Vagina (tissue), 2 donors: ENCODE measurements at regions not wholly inside any gene's neighbourhood (a gene's known extent, or its start where the extent isn't known, plus 50 kb on each side); places are given as distances from the start of the nearest gene placed in this dataset.

Source experiments
- DNase-seq, 2 donors: peaks; one replicate each; pipeline ENCODE4 v3.0.0-alpha.2; 2017; ENCODE audit errors: extremely low spot score in 2 of 2
- H3K27ac ChIP-seq: fragments of 200-600 bp; sonication (generic); one replicate; pipeline ENCODE4 v1.5.1; 2019
- H3K27me3 ChIP-seq: fragments of 200-600 bp; sonication (generic); one replicate; pipeline ENCODE4 v1.5.1; 2019
- H3K36me3 ChIP-seq, 2 donors: fragments of 200-600 bp; sonication (generic); one replicate each; pipeline ENCODE4 v1.5.1; 2017 to 2019
- H3K4me1 ChIP-seq: fragments of 200-600 bp; sonication (generic); one replicate; pipeline ENCODE4 v1.5.1; 2019
- H3K4me3 ChIP-seq, 2 donors: fragments of 200-600 bp; sonication (generic); 1 replicate in 1 of 2; 2 replicates in 1 of 2; pipeline ENCODE4 v1.5.1; 2016 to 2019
- H3K9me3 ChIP-seq: fragments of 200-600 bp; sonication (generic); one replicate; pipeline ENCODE4 v1.5.1; 2019
- POLR2A ChIP-seq, 2 donors: fragments of 450-650 bp; IDR thresholded peaks; one replicate each; pipeline ENCODE4 v1.6.1; 2017; ENCODE audit warnings: antibody characterized with exemption in 2 of 2, mild to moderate bottlenecking in 2 of 2, moderate library complexity in 2 of 2
- POLR2AphosphoS5 ChIP-seq, 2 donors: sonication (generic); formaldehyde crosslinking; IDR thresholded peaks; one replicate each; pipeline ENCODE4 v1.9.0; 2017; ENCODE audit warnings: antibody characterized with exemption in 2 of 2, mild to moderate bottlenecking in 2 of 2, low read depth in 1 of 2; ENCODE audit not compliant: insufficient read depth in 1 of 2
- intact Hi-C: fragments of 100-400 bp; cut with DNase I; formaldehyde crosslinking; loops from one replicate; pipeline ENCODE4 v1.15.1; 2023
- TF ChIP-seq, protein P1 (sequence below), 3 experiments: fragments of 450-650 bp in 2 of 3; fragments of 200-600 bp in 1 of 3; sonication (generic) in 1 of 3; IDR thresholded peaks; one replicate each; pipeline ENCODE4 v1.5.1; 2017 to 2019; ENCODE audit warnings: antibody characterized with exemption in 3 of 3, mild to moderate bottlenecking in 2 of 3, moderate library complexity in 2 of 3

DNA sequence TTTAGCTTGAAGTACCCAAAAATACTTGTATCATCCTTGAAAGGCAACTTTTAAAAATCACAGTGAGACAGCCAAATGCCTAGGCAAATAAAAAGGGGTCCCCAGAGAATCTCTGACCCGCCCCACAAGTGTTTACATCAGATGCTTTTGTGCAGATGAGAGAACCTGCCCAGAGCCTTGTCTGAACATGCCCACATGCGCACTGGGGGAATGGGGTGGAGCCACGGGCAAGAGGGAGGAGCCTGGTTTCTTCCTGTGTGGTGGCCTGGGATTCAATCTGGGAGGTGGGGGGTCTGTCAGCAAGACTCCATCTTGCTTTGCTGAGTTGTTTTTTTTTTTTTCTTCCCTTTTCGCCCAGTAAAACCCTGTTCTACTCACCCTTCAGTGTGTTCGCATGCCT is 381.7 kb upstream of the CCDC196 start:
- no peak for TF ChIP-seq POLR2A (IDR thresholded peaks at IDR 0.05)
- TF ChIP-seq POLR2AphosphoS5 (IDR thresholded peaks at IDR 0.05; ENCODE audit: insufficient read depth in 1 of 2, low read depth in 1 of 2): no peak
- TF ChIP-seq, protein P1, sequence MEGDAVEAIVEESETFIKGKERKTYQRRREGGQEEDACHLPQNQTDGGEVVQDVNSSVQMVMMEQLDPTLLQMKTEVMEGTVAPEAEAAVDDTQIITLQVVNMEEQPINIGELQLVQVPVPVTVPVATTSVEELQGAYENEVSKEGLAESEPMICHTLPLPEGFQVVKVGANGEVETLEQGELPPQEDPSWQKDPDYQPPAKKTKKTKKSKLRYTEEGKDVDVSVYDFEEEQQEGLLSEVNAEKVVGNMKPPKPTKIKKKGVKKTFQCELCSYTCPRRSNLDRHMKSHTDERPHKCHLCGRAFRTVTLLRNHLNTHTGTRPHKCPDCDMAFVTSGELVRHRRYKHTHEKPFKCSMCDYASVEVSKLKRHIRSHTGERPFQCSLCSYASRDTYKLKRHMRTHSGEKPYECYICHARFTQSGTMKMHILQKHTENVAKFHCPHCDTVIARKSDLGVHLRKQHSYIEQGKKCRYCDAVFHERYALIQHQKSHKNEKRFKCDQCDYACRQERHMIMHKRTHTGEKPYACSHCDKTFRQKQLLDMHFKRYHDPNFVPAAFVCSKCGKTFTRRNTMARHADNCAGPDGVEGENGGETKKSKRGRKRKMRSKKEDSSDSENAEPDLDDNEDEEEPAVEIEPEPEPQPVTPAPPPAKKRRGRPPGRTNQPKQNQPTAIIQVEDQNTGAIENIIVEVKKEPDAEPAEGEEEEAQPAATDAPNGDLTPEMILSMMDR (IDR thresholded peaks at IDR 0.05): no peak
- H3K27ac ChIP-seq: no peak overlapping the region
- intact Hi-C loops: no loop called here
- H3K4me1 ChIP-seq: no peaks in the 10 kb centered on the region
- H3K27me3 ChIP-seq: no peaks in the 10 kb centered on the region
- H3K4me3 ChIP-seq: no peak overlapping the region
- no peak for DNase-seq
- no peaks in the 10 kb centered on the region for H3K36me3 ChIP-seq
- no peaks in the 10 kb centered on the region for H3K9me3 ChIP-seq

DNA sequence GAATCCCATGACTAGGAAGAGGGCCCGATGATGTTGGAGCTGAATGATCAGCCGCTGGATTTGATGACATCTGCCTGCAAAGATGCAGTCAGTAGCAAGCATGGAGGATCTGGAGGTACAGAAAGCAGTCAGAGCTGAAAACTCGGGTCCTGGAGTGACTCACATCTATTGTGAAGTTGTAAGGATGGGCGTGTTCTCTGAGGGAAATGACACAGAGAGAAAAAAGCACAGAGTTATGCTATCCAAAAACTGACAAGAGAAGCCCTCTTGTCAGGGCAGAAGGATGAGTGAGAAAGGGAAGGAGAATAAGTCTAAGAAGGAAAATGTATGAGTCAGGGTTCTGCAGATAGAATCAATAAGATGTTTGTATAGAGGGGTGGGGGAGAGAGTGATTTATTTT is 380.4 kb upstream of the CCDC196 start:
- TF ChIP-seq POLR2A (IDR thresholded peaks at IDR 0.05) (no peak), POLR2AphosphoS5 (IDR thresholded peaks at IDR 0.05; ENCODE audit: insufficient read depth in 1 of 2, low read depth in 1 of 2) (no peak)
- TF ChIP-seq, protein P1 (IDR thresholded peaks at IDR 0.05): no peak
- Histone ChIP-seq H3K4me1 (no peaks in the 10 kb centered on the region), H3K27ac (no peak overlapping the region), H3K4me3 (no peak overlapping the region), H3K9me3 (no peaks in the 10 kb centered on the region), H3K36me3 (no peaks in the 10 kb centered on the region), H3K27me3 (no peaks in the 10 kb centered on the region)
- no peak for DNase-seq
- intact Hi-C loops: no loop called here

DNA sequence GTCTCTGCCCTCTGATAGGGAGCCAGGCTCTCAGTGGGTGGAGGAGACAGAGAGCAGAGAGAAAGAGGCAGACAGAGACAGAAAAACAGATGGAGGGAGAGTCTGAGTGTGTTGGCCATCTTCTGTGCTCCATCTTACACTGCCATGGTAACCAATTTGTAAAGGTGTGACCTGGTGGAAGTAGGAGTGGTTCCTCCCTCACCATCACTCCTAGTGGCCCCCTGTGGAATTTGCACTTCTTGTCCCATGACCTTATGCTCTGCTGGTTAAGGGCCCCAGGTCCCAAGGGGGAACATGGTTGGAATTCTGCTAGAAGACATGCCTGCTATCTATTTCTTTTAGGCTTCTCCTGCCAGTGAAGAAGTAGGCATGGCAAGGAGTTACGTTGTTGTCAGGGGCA is 376.7 kb upstream of the CCDC196 start:
- no peak overlapping the region for H3K27ac ChIP-seq
- H3K27me3 ChIP-seq: no peaks in the 10 kb centered on the region
- no peak for TF ChIP-seq POLR2AphosphoS5 (IDR thresholded peaks at IDR 0.05; ENCODE audit: insufficient read depth in 1 of 2, low read depth in 1 of 2)
- TF ChIP-seq, protein P1 (IDR thresholded peaks at IDR 0.05): no peak
- TF ChIP-seq POLR2A (IDR thresholded peaks at IDR 0.05): no peak
- no peak overlapping the region for H3K4me3 ChIP-seq
- intact Hi-C loops: no loop called here
- H3K36me3 ChIP-seq: no peaks in the 10 kb centered on the region
- no peaks in the 10 kb centered on the region for H3K9me3 ChIP-seq
- no peaks in the 10 kb centered on the region for H3K4me1 ChIP-seq
- DNase-seq: no peak

DNA sequence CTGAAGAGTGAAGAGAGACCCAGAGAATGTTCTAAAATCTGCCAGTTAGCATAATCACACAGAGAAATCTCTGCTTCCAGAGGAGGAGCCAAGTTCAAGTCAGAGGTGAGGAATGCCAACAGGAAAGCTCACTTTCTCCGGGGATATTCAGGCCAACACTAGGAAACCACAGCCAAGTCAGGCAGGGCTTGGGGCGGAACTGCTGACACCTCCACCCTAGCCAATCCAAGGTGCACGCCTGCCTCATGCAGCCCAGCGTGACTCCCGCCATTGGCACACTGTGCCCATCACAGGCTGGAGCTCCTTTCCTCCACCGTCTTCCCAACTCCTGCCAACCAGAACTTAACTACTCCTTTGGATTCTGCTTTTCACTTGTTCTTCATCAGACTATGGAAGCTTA is 374.3 kb upstream of the CCDC196 start:
- Histone ChIP-seq H3K4me3 (no peak overlapping the region), H3K36me3 (no peaks in the 10 kb centered on the region), H3K4me1 (no peaks in the 10 kb centered on the region), H3K9me3 (no peaks in the 10 kb centered on the region), H3K27me3 (no peaks in the 10 kb centered on the region), H3K27ac (no peak overlapping the region)
- DNase-seq: no peak
- TF ChIP-seq POLR2AphosphoS5 (IDR thresholded peaks at IDR 0.05; ENCODE audit: insufficient read depth in 1 of 2, low read depth in 1 of 2) (no peak), POLR2A (IDR thresholded peaks at IDR 0.05) (no peak)
- TF ChIP-seq, protein P1 (IDR thresholded peaks at IDR 0.05): no peak
- intact Hi-C loops: no loop called here

DNA sequence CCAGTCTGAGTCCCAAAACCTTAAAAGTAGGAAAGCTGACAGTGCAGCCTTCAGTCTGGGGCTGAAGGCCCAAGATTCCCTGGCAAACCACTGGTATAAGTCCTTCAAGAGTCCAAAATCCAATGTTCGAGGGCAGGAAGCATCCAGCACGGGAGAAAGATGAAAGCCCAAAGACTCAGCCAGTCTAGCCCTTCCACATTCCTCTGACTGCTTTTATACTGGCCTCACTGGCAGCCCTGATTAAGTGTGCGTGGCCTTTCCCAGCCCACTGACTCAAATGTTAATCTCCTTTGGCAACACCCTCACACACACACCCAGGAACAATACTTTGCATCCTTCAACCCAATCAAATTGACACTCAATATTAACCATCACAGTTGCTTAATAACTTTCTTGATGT is 372.1 kb upstream of the CCDC196 start:
- intact Hi-C loops: no loop called here
- TF ChIP-seq POLR2A (IDR thresholded peaks at IDR 0.05): no peak
- TF ChIP-seq, protein P1 (IDR thresholded peaks at IDR 0.05): no peak
- TF ChIP-seq POLR2AphosphoS5 (IDR thresholded peaks at IDR 0.05; ENCODE audit: insufficient read depth in 1 of 2, low read depth in 1 of 2): no peak
- no peaks in the 10 kb centered on the region for H3K27me3 ChIP-seq
- H3K4me1 ChIP-seq: no peaks in the 10 kb centered on the region
- H3K27ac ChIP-seq: no peak overlapping the region
- no peak for DNase-seq
- no peak overlapping the region for H3K4me3 ChIP-seq
- H3K9me3 ChIP-seq: no peaks in the 10 kb centered on the region
- H3K36me3 ChIP-seq: no peaks in the 10 kb centered on the region
